HepG2 (cell line): ENCODE measurements at regions not wholly inside any gene's neighbourhood (a gene's known extent, or its start where the extent isn't known, plus 50 kb on each side); places are given as distances from the start of the nearest gene placed in this dataset.

Experiments used
- CBX5 ChIP-seq: sonication (generic); formaldehyde crosslinking; IDR thresholded peaks from 2 replicates; pipeline ENCODE4 v1.4.0; 2020; ENCODE audit warnings: missing genetic modification reagents, borderline replicate concordance
- ZNF839 ChIP-seq: sonication (generic); formaldehyde crosslinking; IDR thresholded peaks from 2 replicates; pipeline ENCODE4 v1.4.0; 2020; ENCODE audit warnings: missing genetic modification reagents, mild to moderate bottlenecking, borderline replicate concordance
- TF ChIP-seq, protein P1 (sequence below): sonication (generic); formaldehyde crosslinking; IDR thresholded peaks from 2 replicates; pipeline ENCODE4 v1.8.1; 2023; ENCODE audit warnings: mild to moderate bottlenecking, missing genetic modification reagents, borderline replicate concordance
- TF ChIP-seq, protein P2 (sequence below): sonication (generic); formaldehyde crosslinking; IDR thresholded peaks from 2 replicates; pipeline ENCODE4 v1.5.0; 2020; ENCODE audit warnings: mild to moderate bottlenecking, missing genetic modification reagents, moderate library complexity

DNA sequence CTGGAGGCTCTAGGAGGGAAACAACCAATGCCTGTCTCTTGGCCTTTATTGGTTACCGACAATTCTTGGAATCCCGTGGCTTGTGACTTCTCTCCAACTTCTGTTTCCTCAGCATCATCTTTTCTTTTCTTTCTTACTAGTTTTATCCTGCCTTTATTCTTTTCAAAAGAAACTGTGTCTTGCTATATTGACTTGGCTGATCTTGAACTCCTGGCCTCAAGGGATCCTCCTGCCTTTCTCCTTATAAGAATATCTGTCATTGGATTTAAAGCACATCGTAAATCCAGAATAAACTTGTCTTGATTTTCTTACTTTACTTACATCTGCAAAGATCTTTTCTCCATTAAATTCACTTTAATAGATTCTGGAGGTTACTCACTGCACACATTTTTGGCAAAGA, 49.9 kb upstream of the UGT2B10 start:
- TF ChIP-seq CBX5 (CRISPR knock-in tag) (no peak), ZNF839 (no peak)
- TF ChIP-seq, protein P1, sequence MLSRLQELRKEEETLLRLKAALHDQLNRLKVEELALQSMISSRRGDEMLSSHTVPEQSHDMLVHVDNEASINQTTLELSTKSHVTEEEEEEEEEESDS (CRISPR knock-in tag): no peak
- TF ChIP-seq, protein P2, sequence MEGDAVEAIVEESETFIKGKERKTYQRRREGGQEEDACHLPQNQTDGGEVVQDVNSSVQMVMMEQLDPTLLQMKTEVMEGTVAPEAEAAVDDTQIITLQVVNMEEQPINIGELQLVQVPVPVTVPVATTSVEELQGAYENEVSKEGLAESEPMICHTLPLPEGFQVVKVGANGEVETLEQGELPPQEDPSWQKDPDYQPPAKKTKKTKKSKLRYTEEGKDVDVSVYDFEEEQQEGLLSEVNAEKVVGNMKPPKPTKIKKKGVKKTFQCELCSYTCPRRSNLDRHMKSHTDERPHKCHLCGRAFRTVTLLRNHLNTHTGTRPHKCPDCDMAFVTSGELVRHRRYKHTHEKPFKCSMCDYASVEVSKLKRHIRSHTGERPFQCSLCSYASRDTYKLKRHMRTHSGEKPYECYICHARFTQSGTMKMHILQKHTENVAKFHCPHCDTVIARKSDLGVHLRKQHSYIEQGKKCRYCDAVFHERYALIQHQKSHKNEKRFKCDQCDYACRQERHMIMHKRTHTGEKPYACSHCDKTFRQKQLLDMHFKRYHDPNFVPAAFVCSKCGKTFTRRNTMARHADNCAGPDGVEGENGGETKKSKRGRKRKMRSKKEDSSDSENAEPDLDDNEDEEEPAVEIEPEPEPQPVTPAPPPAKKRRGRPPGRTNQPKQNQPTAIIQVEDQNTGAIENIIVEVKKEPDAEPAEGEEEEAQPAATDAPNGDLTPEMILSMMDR (CRISPR knock-in tag): no peak
